ENCODE measurements at regions not wholly inside any gene's neighbourhood (a gene's known extent, or its start where the extent isn't known, plus 50 kb on each side); places are given as distances from the start of the nearest gene placed in this dataset.

DNA sequence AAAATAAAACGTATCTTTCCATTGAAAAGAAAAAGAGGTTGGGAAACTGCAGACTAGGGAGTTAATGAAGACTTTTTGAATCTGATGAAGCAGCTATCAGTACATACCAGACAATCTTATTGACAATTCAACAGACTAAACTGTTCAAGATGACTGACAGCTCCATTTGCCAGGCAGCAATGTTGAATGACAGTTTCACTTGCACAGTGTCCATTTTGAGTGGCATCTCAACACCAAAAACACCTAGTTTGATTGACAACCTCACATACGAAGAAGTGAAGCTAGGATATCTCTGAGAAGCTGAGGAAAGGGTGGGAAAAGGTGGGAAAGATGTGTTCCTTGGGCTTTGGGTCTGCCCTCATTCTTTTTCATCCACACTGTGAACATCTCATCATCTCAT is 315.0 kb upstream of the SYT4 start:
- H3K36me3 ChIP-seq (ENCODE audit: control insufficient read depth, insufficient read depth, low read length): no peaks in the 10 kb centered on the region
- no peaks in the 10 kb centered on the region for H3K27me3 ChIP-seq (ENCODE audit: control insufficient read depth, insufficient read depth, low read length)
- no peak overlapping the region for H3K4me3 ChIP-seq (ENCODE audit: low read depth, low read length)
- H3K9me3 ChIP-seq (ENCODE audit: control insufficient read depth, insufficient read depth, low read length): no peaks in the 10 kb centered on the region
- H3K27ac ChIP-seq (ENCODE audit: low read depth, low read length): no peak overlapping the region
- no peaks in the 10 kb centered on the region for H3K4me1 ChIP-seq (ENCODE audit: control insufficient read depth, insufficient read depth, low read length)
- H3K9ac ChIP-seq (ENCODE audit: low read depth, low read length): no peak overlapping the region

- Histone ChIP-seq H3K4me3 (ENCODE audit: low read depth, low read length) (no peak overlapping the region), H3K27me3 (ENCODE audit: control insufficient read depth, insufficient read depth, low read length) (no peaks in the 10 kb centered on the region), H3K4me1 (ENCODE audit: control insufficient read depth, insufficient read depth, low read length) (no peaks in the 10 kb centered on the region), H3K9me3 (ENCODE audit: control insufficient read depth, insufficient read depth, low read length) (no peaks in the 10 kb centered on the region), H3K36me3 (ENCODE audit: control insufficient read depth, insufficient read depth, low read length) (no peaks in the 10 kb centered on the region), H3K27ac (ENCODE audit: low read depth, low read length) (no peak overlapping the region), H3K9ac (ENCODE audit: low read depth, low read length) (no peak overlapping the region)
These were observed 318.9 kb upstream of the SYT4 start for GRCh38 chr18:43596105-43596712.

DNA sequence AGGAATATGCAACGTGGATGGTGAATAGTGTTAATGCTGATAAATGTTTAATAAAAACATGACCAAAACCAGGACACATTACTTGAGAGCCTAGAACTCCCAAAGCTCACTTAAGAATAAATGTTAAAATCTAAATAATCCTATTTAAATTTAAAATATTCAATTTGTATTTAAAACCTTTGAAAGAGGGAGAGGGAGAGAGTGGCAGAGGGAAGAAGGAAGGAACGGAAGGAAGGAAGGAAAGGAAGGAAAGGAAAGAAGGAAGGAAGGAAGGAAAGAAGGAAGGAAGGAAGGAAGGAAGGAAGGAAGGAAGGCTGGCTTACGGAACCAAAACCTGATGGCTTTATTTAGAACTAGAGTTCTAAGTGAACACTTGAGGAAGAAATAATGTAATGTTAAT is 324.1 kb upstream of the SYT4 start:
- Histone ChIP-seq H3K9me3 (ENCODE audit: control insufficient read depth, insufficient read depth, low read length) (no peaks in the 10 kb centered on the region), H3K27me3 (ENCODE audit: control insufficient read depth, insufficient read depth, low read length) (no peaks in the 10 kb centered on the region), H3K9ac (ENCODE audit: low read depth, low read length) (no peak overlapping the region), H3K36me3 (ENCODE audit: control insufficient read depth, insufficient read depth, low read length) (no peaks in the 10 kb centered on the region), H3K4me1 (ENCODE audit: control insufficient read depth, insufficient read depth, low read length) (no peaks in the 10 kb centered on the region), H3K27ac (ENCODE audit: low read depth, low read length) (no peak overlapping the region), H3K4me3 (ENCODE audit: low read depth, low read length) (no peak overlapping the region)

GRCh38 chr18:43605224-43605623 is 327.9 kb upstream of the SYT4 start:
- H3K27ac ChIP-seq (ENCODE audit: low read depth, low read length): no peak overlapping the region
- no peaks in the 10 kb centered on the region for H3K36me3 ChIP-seq (ENCODE audit: control insufficient read depth, insufficient read depth, low read length)
- H3K27me3 ChIP-seq (ENCODE audit: control insufficient read depth, insufficient read depth, low read length): no peaks in the 10 kb centered on the region
- H3K4me3 ChIP-seq (ENCODE audit: low read depth, low read length): no peak overlapping the region
- no peak overlapping the region for H3K9ac ChIP-seq (ENCODE audit: low read depth, low read length)
- H3K4me1 ChIP-seq (ENCODE audit: control insufficient read depth, insufficient read depth, low read length): no peaks in the 10 kb centered on the region
- no peaks in the 10 kb centered on the region for H3K9me3 ChIP-seq (ENCODE audit: control insufficient read depth, insufficient read depth, low read length)

GRCh38 chr18:43606795-43607194 is 329.5 kb upstream of the SYT4 start:
- no peaks in the 10 kb centered on the region for H3K36me3 ChIP-seq (ENCODE audit: control insufficient read depth, insufficient read depth, low read length)
- no peaks in the 10 kb centered on the region for H3K9me3 ChIP-seq (ENCODE audit: control insufficient read depth, insufficient read depth, low read length)
- no peak overlapping the region for H3K4me3 ChIP-seq (ENCODE audit: low read depth, low read length)
- H3K4me1 ChIP-seq (ENCODE audit: control insufficient read depth, insufficient read depth, low read length): no peaks in the 10 kb centered on the region
- no peak overlapping the region for H3K9ac ChIP-seq (ENCODE audit: low read depth, low read length)
- no peak overlapping the region for H3K27ac ChIP-seq (ENCODE audit: low read depth, low read length)
- no peaks in the 10 kb centered on the region for H3K27me3 ChIP-seq (ENCODE audit: control insufficient read depth, insufficient read depth, low read length)

DNA sequence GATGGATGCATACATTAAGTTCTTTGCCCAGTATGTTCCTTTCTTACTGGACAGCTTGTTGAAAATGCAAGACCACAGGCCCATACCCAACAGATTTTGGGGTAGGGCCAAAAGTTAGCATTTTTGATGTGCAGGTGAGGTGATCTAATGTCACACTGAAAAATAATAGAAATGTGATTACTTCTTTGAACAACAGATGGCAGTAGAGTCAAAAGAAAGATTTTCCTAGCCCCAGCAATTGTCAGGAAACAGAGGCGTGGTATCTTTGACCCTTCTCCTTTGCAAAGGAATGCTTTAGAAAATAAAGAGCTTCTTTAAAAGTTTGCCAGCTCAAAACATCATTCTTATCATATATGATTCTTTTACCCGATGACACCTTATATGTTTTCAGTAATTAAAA is 343.6 kb upstream of the SYT4 start:
- no peak overlapping the region for H3K9ac ChIP-seq (ENCODE audit: low read depth, low read length)
- no peaks in the 10 kb centered on the region for H3K36me3 ChIP-seq (ENCODE audit: control insufficient read depth, insufficient read depth, low read length)
- H3K27ac ChIP-seq (ENCODE audit: low read depth, low read length): no peak overlapping the region
- H3K9me3 ChIP-seq (ENCODE audit: control insufficient read depth, insufficient read depth, low read length): no peaks in the 10 kb centered on the region
- no peaks in the 10 kb centered on the region for H3K27me3 ChIP-seq (ENCODE audit: control insufficient read depth, insufficient read depth, low read length)
- H3K4me1 ChIP-seq (ENCODE audit: control insufficient read depth, insufficient read depth, low read length): no peaks in the 10 kb centered on the region
- H3K4me3 ChIP-seq (ENCODE audit: low read depth, low read length): no peak overlapping the region

DNA sequence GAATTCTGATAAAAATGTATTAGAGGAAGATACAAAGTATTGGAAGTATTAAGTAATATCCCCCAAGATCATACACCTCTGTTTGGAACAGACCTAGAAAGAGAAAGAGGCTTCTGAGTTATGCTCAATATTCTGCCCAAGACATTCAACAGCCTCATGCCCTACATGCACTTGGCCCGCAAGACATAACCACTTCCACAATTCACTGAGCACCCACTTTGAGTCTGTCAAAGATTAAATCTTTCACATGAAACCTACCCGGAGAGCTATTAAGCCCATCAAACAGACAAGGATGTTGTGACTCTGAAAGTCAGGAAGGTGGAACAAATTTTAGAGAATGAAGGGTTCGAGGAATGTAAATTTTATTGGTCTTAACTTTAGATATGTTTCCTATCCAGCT is 344.7 kb upstream of the SYT4 start:
- Histone ChIP-seq H3K4me3 (ENCODE audit: low read depth, low read length) (no peak overlapping the region), H3K27me3 (ENCODE audit: control insufficient read depth, insufficient read depth, low read length) (no peaks in the 10 kb centered on the region), H3K4me1 (ENCODE audit: control insufficient read depth, insufficient read depth, low read length) (no peaks in the 10 kb centered on the region), H3K9ac (ENCODE audit: low read depth, low read length) (no peak overlapping the region), H3K27ac (ENCODE audit: low read depth, low read length) (no peak overlapping the region), H3K36me3 (ENCODE audit: control insufficient read depth, insufficient read depth, low read length) (no peaks in the 10 kb centered on the region), H3K9me3 (ENCODE audit: control insufficient read depth, insufficient read depth, low read length) (no peaks in the 10 kb centered on the region)

DNA sequence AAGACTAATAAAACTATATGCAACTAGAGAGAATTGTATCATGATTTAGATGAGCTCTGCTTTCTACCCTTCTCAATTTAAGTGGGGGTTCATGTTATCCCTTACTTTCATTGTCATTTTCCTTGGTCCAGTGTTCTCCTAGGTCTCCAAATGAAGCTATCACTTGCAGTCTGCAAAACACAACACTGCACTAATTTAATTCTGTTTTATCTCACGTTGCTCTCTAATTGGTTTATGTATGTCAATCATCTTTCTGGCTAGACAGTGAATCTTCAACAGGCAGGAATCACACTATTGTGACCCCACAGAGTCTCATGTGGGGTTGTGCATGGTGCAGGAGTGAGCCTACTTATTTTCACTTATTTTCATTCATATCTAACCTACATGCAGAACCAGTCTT is 348.3 kb upstream of the SYT4 start:
- H3K4me3 ChIP-seq (ENCODE audit: low read depth, low read length): no peak overlapping the region
- H3K4me1 ChIP-seq (ENCODE audit: control insufficient read depth, insufficient read depth, low read length): no peaks in the 10 kb centered on the region
- no peaks in the 10 kb centered on the region for H3K36me3 ChIP-seq (ENCODE audit: control insufficient read depth, insufficient read depth, low read length)
- no peak overlapping the region for H3K9ac ChIP-seq (ENCODE audit: low read depth, low read length)
- H3K27ac ChIP-seq (ENCODE audit: low read depth, low read length): no peak overlapping the region
- no peaks in the 10 kb centered on the region for H3K9me3 ChIP-seq (ENCODE audit: control insufficient read depth, insufficient read depth, low read length)
- H3K27me3 ChIP-seq (ENCODE audit: control insufficient read depth, insufficient read depth, low read length): no peaks in the 10 kb centered on the region

GRCh38 chr18:43627848-43628530 is 350.7 kb upstream of the SYT4 start:
- Histone ChIP-seq H3K9ac (ENCODE audit: low read depth, low read length) (no peak overlapping the region), H3K4me1 (ENCODE audit: control insufficient read depth, insufficient read depth, low read length) (no peaks in the 10 kb centered on the region), H3K27ac (ENCODE audit: low read depth, low read length) (no peak overlapping the region), H3K36me3 (ENCODE audit: control insufficient read depth, insufficient read depth, low read length) (no peaks in the 10 kb centered on the region), H3K4me3 (ENCODE audit: low read depth, low read length) (no peak overlapping the region), H3K9me3 (ENCODE audit: control insufficient read depth, insufficient read depth, low read length) (no peaks in the 10 kb centered on the region), H3K27me3 (ENCODE audit: control insufficient read depth, insufficient read depth, low read length) (no peaks in the 10 kb centered on the region)

- Histone ChIP-seq H3K27ac (ENCODE audit: low read depth, low read length) (no peak overlapping the region), H3K4me1 (ENCODE audit: control insufficient read depth, insufficient read depth, low read length) (no peaks in the 10 kb centered on the region), H3K4me3 (ENCODE audit: low read depth, low read length) (no peak overlapping the region), H3K9me3 (ENCODE audit: control insufficient read depth, insufficient read depth, low read length) (no peaks in the 10 kb centered on the region), H3K27me3 (ENCODE audit: control insufficient read depth, insufficient read depth, low read length) (no peaks in the 10 kb centered on the region), H3K36me3 (ENCODE audit: control insufficient read depth, insufficient read depth, low read length) (no peaks in the 10 kb centered on the region), H3K9ac (ENCODE audit: low read depth, low read length) (no peak overlapping the region)
These were observed 357.7 kb upstream of the SYT4 start for GRCh38 chr18:43634994-43635393.

- Histone ChIP-seq H3K4me3 (ENCODE audit: low read depth, low read length) (no peak overlapping the region), H3K27me3 (ENCODE audit: control insufficient read depth, insufficient read depth, low read length) (no peaks in the 10 kb centered on the region), H3K36me3 (ENCODE audit: control insufficient read depth, insufficient read depth, low read length) (no peaks in the 10 kb centered on the region), H3K27ac (ENCODE audit: low read depth, low read length) (no peak overlapping the region), H3K4me1 (ENCODE audit: control insufficient read depth, insufficient read depth, low read length) (no peaks in the 10 kb centered on the region), H3K9ac (ENCODE audit: low read depth, low read length) (no peak overlapping the region), H3K9me3 (ENCODE audit: control insufficient read depth, insufficient read depth, low read length) (no peaks in the 10 kb centered on the region)
These were observed 358.1 kb upstream of the SYT4 start for GRCh38 chr18:43635397-43635796.

All from HUES48 (cell line).